Natural killer cell treated with Interleukin-12 subunit alpha and Interleukin-12 subunit beta and Interleukin-15 and Interleukin-18, amount 100 ng/mL, for 72 hours (primary cell): ENCODE measurements at regions not wholly inside any gene's neighbourhood (a gene's known extent, or its start where the extent isn't known, plus 50 kb on each side); places are given as distances from the start of the nearest gene placed in this dataset.

ENCODE experiments used
- ATAC-seq, 2 donors: fragments of 150-1000 bp; cut with Tn5 transposase in 1 of 2; sonication (Bioruptor Pico), chemical (Tn5 transposase) in 1 of 2; 2 replicates each; pipeline ENCODE4 v1.10.0; 2021
- DNase-seq: peaks from one replicate; pipeline ENCODE4 v3.0.0; 2022; ENCODE audit warnings: low spot score
- H3K27ac Mint-ChIP-seq, 2 donors: 1 replicate in 1 of 2; 2 replicates in 1 of 2; pipeline ENCODE4 v1.8.0; 2022; ENCODE audit warnings: mixed read lengths in 2 of 2, mild to moderate bottlenecking in 1 of 2, moderate library complexity in 1 of 2
- H3K27me3 Mint-ChIP-seq, 2 donors: 1 replicate in 1 of 2; 2 replicates in 1 of 2; pipeline ENCODE4 v1.8.0; 2022; ENCODE audit warnings: mixed read lengths in 2 of 2
- H3K36me3 Mint-ChIP-seq: one replicate; pipeline ENCODE4 v1.8.0; 2022; ENCODE audit warnings: mixed read lengths
- H3K4me1 Mint-ChIP-seq, 2 donors: 1 replicate in 1 of 2; 2 replicates in 1 of 2; pipeline ENCODE4 v1.8.0; 2022; ENCODE audit warnings: low read depth in 2 of 2, mixed read lengths in 2 of 2, mild to moderate bottlenecking in 1 of 2
- H3K4me3 Mint-ChIP-seq: one replicate; pipeline ENCODE4 v1.8.0; 2022; ENCODE audit warnings: mixed read lengths
- H3K9me3 Mint-ChIP-seq: 2 replicates; pipeline ENCODE4 v1.8.0; 2022; ENCODE audit warnings: mixed read lengths

GRCh38 chr1:239811211-239811885 is 280.3 kb upstream of the FMN2 start:
- Mint-ChIP-seq H3K36me3 (no peaks in the 10 kb centered on the region), H3K27ac (peak overlapping the region in 1 of 2 donors; percentile 63), H3K4me1 (peaks cover 0 to 12% of the 10 kb centered on the region in 2 donors), H3K9me3 (no peaks in the 10 kb centered on the region), H3K27me3 (no peaks in the 10 kb centered on the region), H3K4me3 (peak overlapping the region; percentile 52)
- peak in 1 of 2 donors; percentile 45 for ATAC-seq
- no peak for DNase-seq

GRCh38 chr1:239812580-239812979 is 279.1 kb upstream of the FMN2 start:
- no peak overlapping the region for H3K4me3 Mint-ChIP-seq
- H3K4me1 Mint-ChIP-seq, result peaks cover 0 to 16% of the 10 kb centered on the region in 2 donors
- ATAC-seq (no peak), DNase-seq (no peak)
- H3K9me3 Mint-ChIP-seq, result no peaks in the 10 kb centered on the region
- H3K27ac Mint-ChIP-seq, result peak overlapping the region in 1 of 2 donors; percentile 63
- H3K27me3 Mint-ChIP-seq, result no peaks in the 10 kb centered on the region
- H3K36me3 Mint-ChIP-seq, result no peaks in the 10 kb centered on the region

- no peaks in the 10 kb centered on the region for H3K9me3 Mint-ChIP-seq
- H3K4me1 Mint-ChIP-seq, result peaks cover 0 to 18% of the 10 kb centered on the region in 2 donors
- no peaks in the 10 kb centered on the region for H3K27me3 Mint-ChIP-seq
- H3K36me3 Mint-ChIP-seq, result no peaks in the 10 kb centered on the region
- DNase-seq, result no peak
- H3K27ac Mint-ChIP-seq, result no peak overlapping the region
- H3K4me3 Mint-ChIP-seq, result peak overlapping the region; percentile 8
- ATAC-seq, result peak in 1 of 2 donors; percentile 80
These were observed 277.3 kb upstream of the FMN2 start for GRCh38 chr1:239814306-239814881.

- no peaks in the 10 kb centered on the region for H3K9me3 Mint-ChIP-seq
- H3K4me3 Mint-ChIP-seq, result peak overlapping the region; percentile 8
- peaks cover 5 to 18% of the 10 kb centered on the region in 2 donors for H3K4me1 Mint-ChIP-seq
- ATAC-seq (peak in 1 of 2 donors; percentile 59), DNase-seq (no peak)
- H3K36me3 Mint-ChIP-seq, result no peaks in the 10 kb centered on the region
- H3K27ac Mint-ChIP-seq, result no peak overlapping the region
- peaks cover 0 to 1% of the 10 kb centered on the region in 2 donors for H3K27me3 Mint-ChIP-seq
These were observed 276.6 kb upstream of the FMN2 start for GRCh38 chr1:239815074-239815473.

DNA sequence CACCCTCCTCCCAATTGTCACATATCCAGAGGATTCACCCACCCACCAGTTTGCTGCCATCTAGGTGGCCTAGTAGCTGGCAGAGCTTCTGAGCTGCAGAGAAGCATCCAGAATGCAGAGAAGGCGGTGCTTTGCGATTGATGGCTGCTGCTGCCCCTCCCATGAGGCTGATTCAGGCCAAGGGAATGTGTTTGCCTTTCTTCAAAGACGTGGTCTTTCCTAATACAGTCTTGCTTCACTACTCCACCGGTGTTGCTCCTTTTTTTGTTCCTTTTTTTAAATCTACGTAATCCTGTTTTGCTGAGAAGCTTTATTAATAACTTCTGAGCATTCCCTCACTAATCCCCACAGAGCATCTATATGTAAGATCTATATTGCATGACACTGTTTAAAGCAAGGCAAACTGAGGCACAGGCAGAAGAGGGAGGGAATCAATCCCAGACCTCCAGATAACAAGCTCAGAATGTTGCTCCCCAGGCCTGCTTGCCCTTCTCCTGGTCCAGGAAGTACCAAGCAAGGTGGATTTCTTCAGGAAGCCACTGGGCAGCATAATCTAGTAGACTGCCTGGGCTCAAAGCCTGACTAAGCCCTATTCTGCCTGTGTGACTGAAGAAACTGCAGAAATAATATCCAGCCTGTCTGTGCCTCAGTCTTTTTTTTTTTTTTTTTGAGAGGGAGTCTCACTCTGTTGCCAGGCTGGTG is 275.5 kb upstream of the FMN2 start:
- Mint-ChIP-seq H3K4me3 (no peak overlapping the region), H3K9me3 (no peaks in the 10 kb centered on the region), H3K36me3 (no peaks in the 10 kb centered on the region), H3K27me3 (peaks cover 0 to 4% of the 10 kb centered on the region in 2 donors), H3K27ac (no peak overlapping the region), H3K4me1 (peaks cover 7 to 16% of the 10 kb centered on the region in 2 donors)
- DNase-seq (no peak), ATAC-seq (no peak)

DNA sequence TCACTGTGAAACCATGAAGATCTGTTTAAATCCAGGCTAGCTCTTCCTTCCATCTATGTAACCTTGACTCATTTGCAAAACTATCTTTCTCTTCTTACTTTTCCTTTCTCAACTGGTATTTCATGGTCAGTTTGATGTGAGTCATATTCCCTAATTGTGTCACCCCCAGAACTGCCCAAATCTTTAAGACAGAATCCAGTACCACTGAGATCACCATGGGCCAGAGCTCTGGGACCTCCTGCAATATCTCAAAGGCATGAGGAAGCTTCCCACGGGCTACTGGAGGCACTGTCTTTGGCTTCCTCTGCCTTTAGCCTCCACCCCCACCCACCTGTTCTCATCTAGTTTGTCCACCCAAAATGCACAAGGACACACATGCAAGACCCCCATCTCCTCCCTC is 274.4 kb upstream of the FMN2 start:
- H3K4me3 Mint-ChIP-seq, result no peak overlapping the region
- H3K9me3 Mint-ChIP-seq, result no peaks in the 10 kb centered on the region
- no peak for DNase-seq
- no peak overlapping the region for H3K27ac Mint-ChIP-seq
- peaks cover 7 to 11% of the 10 kb centered on the region in 2 donors for H3K4me1 Mint-ChIP-seq
- no peaks in the 10 kb centered on the region for H3K36me3 Mint-ChIP-seq
- H3K27me3 Mint-ChIP-seq, result peaks cover 0 to 4% of the 10 kb centered on the region in 2 donors
- ATAC-seq, result no peak

DNA sequence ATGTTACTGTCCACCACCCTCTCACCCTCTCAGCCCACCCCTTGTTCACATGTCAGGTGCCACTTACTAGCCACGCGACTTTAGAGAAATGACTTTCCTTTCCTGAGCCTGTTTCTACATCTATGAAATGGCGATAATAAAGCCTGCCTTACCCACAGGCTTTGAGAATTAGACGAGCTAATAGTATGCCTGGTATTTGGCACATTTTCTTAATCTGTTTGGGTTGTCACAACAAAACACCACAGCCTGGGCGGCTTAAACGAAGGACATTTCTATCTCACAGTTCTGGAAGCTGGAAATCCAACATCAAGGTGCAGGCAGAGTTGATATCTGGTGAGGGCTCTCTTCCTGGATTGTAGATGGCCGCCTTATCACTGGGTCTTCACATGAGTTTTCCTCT is 273.9 kb upstream of the FMN2 start:
- Mint-ChIP-seq H3K36me3 (no peaks in the 10 kb centered on the region), H3K4me1 (peaks cover 7 to 11% of the 10 kb centered on the region in 2 donors), H3K4me3 (no peak overlapping the region), H3K27me3 (peaks cover 0 to 4% of the 10 kb centered on the region in 2 donors), H3K9me3 (no peaks in the 10 kb centered on the region), H3K27ac (no peak overlapping the region)
- no peak for DNase-seq
- ATAC-seq, result no peak

DNA sequence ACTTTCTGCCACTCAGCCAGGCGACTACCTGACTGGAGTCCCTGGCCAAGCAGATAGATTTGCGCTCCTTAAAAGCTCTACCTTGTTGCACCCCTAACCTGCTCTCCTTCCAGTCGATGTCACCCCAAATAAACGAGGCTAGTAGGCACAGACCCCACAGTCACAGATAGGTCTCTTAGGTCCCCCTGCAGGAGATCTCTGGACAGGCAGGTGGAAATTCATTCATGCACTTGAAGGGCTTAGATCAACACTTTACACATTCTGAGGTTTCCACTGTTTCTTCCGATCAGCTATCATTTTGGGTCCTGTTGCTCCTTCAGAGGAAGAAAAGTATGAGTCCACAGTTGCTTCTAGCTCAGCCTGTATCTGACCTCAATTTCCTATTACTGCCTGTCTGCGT is 272.6 kb upstream of the FMN2 start:
- Mint-ChIP-seq H3K36me3 (no peaks in the 10 kb centered on the region), H3K27ac (peak overlapping the region in 1 of 2 donors; percentile 32), H3K4me3 (no peak overlapping the region), H3K27me3 (peaks cover 0 to 4% of the 10 kb centered on the region in 2 donors), H3K9me3 (no peaks in the 10 kb centered on the region), H3K4me1 (peaks cover 7 to 10% of the 10 kb centered on the region in 2 donors)
- no peak for DNase-seq
- no peak for ATAC-seq

GRCh38 chr1:239819756-239820250 is 271.9 kb upstream of the FMN2 start:
- Mint-ChIP-seq H3K4me1 (peaks cover 7% of the 10 kb centered on the region in 2 donors), H3K36me3 (no peaks in the 10 kb centered on the region), H3K27me3 (peaks cover 0 to 4% of the 10 kb centered on the region in 2 donors), H3K9me3 (no peaks in the 10 kb centered on the region), H3K4me3 (no peak overlapping the region), H3K27ac (peak overlapping the region in 1 of 2 donors; percentile 32)
- ATAC-seq, result no peak
- no peak for DNase-seq

DNA sequence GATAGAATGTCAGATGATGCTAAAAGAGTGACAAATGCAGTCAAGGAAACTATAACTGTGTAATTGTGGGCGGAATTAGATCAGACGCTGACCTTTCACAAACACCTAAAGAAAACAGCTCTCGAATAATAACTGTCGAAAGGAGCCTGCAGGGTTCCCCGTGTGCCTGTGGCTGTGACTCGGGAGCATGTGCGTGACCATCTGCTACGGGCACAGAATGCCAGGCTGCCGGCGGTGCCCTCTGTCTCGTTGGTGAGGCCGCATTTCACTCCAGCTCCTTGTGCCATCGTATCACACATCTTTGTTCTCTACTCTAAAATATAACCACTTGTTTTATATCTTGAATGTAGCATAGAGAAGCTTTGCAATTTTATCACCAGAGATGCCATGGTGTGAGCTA is 267.8 kb upstream of the FMN2 start:
- Mint-ChIP-seq H3K4me3 (no peak overlapping the region), H3K27ac (no peak overlapping the region), H3K9me3 (no peaks in the 10 kb centered on the region), H3K36me3 (no peaks in the 10 kb centered on the region), H3K4me1 (peaks cover 0 to 7% of the 10 kb centered on the region in 2 donors), H3K27me3 (peaks cover 8 to 13% of the 10 kb centered on the region in 2 donors)
- no peak for DNase-seq
- ATAC-seq, result no peak

GRCh38 chr1:239826211-239826610 is 265.5 kb upstream of the FMN2 start:
- H3K27me3 Mint-ChIP-seq, result peaks cover 3 to 13% of the 10 kb centered on the region in 2 donors
- DNase-seq (no peak), ATAC-seq (no peak)
- no peaks in the 10 kb centered on the region for H3K4me1 Mint-ChIP-seq
- no peak overlapping the region for H3K4me3 Mint-ChIP-seq
- no peaks in the 10 kb centered on the region for H3K9me3 Mint-ChIP-seq
- H3K27ac Mint-ChIP-seq, result no peak overlapping the region
- no peaks in the 10 kb centered on the region for H3K36me3 Mint-ChIP-seq

GRCh38 chr1:239826736-239827135 is 264.9 kb upstream of the FMN2 start:
- Mint-ChIP-seq H3K36me3 (no peaks in the 10 kb centered on the region), H3K27ac (no peak overlapping the region), H3K27me3 (peaks cover 3 to 13% of the 10 kb centered on the region in 2 donors), H3K4me1 (no peaks in the 10 kb centered on the region), H3K9me3 (no peaks in the 10 kb centered on the region), H3K4me3 (no peak overlapping the region)
- DNase-seq (no peak), ATAC-seq (no peak)

GRCh38 chr1:239829535-239829934 is 262.1 kb upstream of the FMN2 start:
- Mint-ChIP-seq H3K9me3 (no peaks in the 10 kb centered on the region), H3K4me3 (no peak overlapping the region), H3K36me3 (no peaks in the 10 kb centered on the region), H3K27me3 (peaks cover 6 to 16% of the 10 kb centered on the region in 2 donors), H3K4me1 (no peaks in the 10 kb centered on the region), H3K27ac (no peak overlapping the region)
- ATAC-seq (no peak), DNase-seq (no peak)
